OCI-M1 (cell line): ENCODE measurements at regions not wholly inside any gene's neighbourhood (a gene's known extent, or its start where the extent isn't known, plus 50 kb on each side); places are given as distances from the start of the nearest gene placed in this dataset.
"Not testable (repeated sequence)": the region's sequence is repeated elsewhere in the genome, so short reads cannot be mapped to it uniquely, and the experiment has no call there.

Source experiments
- DNase-seq: peaks from one replicate; lab custom pipeline; 2025; lab: John Stamatoyannopoulos, UW

- DNase-seq, result no peak
Measured at GRCh38 chr12:127130506-127131124, 1136.4 kb upstream of the TMEM132C start.

GRCh38 chr12:127133675-127134335 is 1133.2 kb upstream of the TMEM132C start:
- DNase-seq, result no peak

GRCh38 chr12:127140864-127141484 is 1126.0 kb upstream of the TMEM132C start:
- not testable (repeated sequence) for DNase-seq

- no peak for DNase-seq
Measured at GRCh38 chr12:127143020-127143419, 1124.0 kb upstream of the TMEM132C start.

GRCh38 chr12:127144770-127145169 is 1122.2 kb upstream of the TMEM132C start:
- DNase-seq, result no peak

GRCh38 chr12:127145241-127145928 is 1121.6 kb upstream of the TMEM132C start:
- DNase-seq, result no peak

- DNase-seq, result no peak
Measured at GRCh38 chr12:127145929-127146789, 1120.8 kb upstream of the TMEM132C start.

- no peak for DNase-seq
Measured at GRCh38 chr12:127146991-127147718, 1119.8 kb upstream of the TMEM132C start.

GRCh38 chr12:127147724-127148123 is 1119.2 kb upstream of the TMEM132C start:
- DNase-seq, result no peak

GRCh38 chr12:127148318-127148717 is 1118.7 kb upstream of the TMEM132C start:
- no peak for DNase-seq

GRCh38 chr12:127149226-127149964 is 1117.6 kb upstream of the TMEM132C start:
- peak; percentile 44 for DNase-seq

- DNase-seq, result no peak
Measured at GRCh38 chr12:127150028-127150427, 1116.9 kb upstream of the TMEM132C start.

GRCh38 chr12:127150479-127150878 is 1116.5 kb upstream of the TMEM132C start:
- no peak for DNase-seq

GRCh38 chr12:127150956-127151355 is 1116.0 kb upstream of the TMEM132C start:
- DNase-seq, result no peak

- no peak for DNase-seq
Measured at GRCh38 chr12:127153996-127154395, 1113.0 kb upstream of the TMEM132C start.

- DNase-seq, result not testable (repeated sequence)
Measured at GRCh38 chr12:127154830-127155229, 1112.1 kb upstream of the TMEM132C start.

- DNase-seq, result not testable (repeated sequence)
Measured at GRCh38 chr12:127155935-127156619, 1110.9 kb upstream of the TMEM132C start.

- peak; percentile 91 for DNase-seq
Measured at GRCh38 chr12:127157501-127158366, 1109.2 kb upstream of the TMEM132C start.
